HT1080 (cell line): ENCODE measurements at regions not wholly inside any gene's neighbourhood (a gene's known extent, or its start where the extent isn't known, plus 50 kb on each side); places are given as distances from the start of the nearest gene placed in this dataset. TPM values are rescaled to one million over a fixed set of nuclear protein-coding genes. Genes with fewer than 3 reads are reported as not detected.
"Not testable (repeated sequence)": the region's sequence is repeated elsewhere in the genome, so short reads cannot be mapped to it uniquely, and the experiment has no call there.

Source experiments
- DNase-seq: peaks from one replicate; pipeline ENCODE4 v3.0.0-alpha.2; 2015; ENCODE audit warnings: low read depth
- small RNA-seq: library from RNA; depleted of rRNA; stranded (forward); fragments of <200 nt; gene quantifications from one replicate; pipeline ENCODE3, GENCODE V24; 2014

- DNase-seq: not testable (repeated sequence)
Observed at GRCh38 chr10:46796351-46796750, 114.9 kb upstream of the PTPN20 start.

- not testable (repeated sequence) for DNase-seq
Observed at GRCh38 chr10:46802010-46802409, 109.2 kb upstream of the PTPN20 start.

- DNase-seq: not testable (repeated sequence)
Observed at GRCh38 chr10:46803082-46803481, 108.1 kb upstream of the PTPN20 start.

GRCh38 chr10:46810222-46810621, 101.0 kb upstream of the PTPN20 start:
- not testable (repeated sequence) for DNase-seq

GRCh38 chr10:46816126-46816525, 95.1 kb upstream of the PTPN20 start:
- not testable (repeated sequence) for DNase-seq

GRCh38 chr10:46840393-46841050, 70.7 kb upstream of the PTPN20 start:
- not testable (repeated sequence) for DNase-seq

- DNase-seq: not testable (repeated sequence)
Observed at GRCh38 chr10:46841051-46841593, 70.1 kb upstream of the PTPN20 start.

- not testable (repeated sequence) for DNase-seq
Observed at GRCh38 chr10:46845194-46845593, 66.0 kb upstream of the PTPN20 start.

GRCh38 chr10:46845640-46846039, 65.6 kb upstream of the PTPN20 start:
- not testable (repeated sequence) for DNase-seq

GRCh38 chr10:46860753-46861152, 50.5 kb upstream of the PTPN20 start:
- DNase-seq: not testable (repeated sequence)

Small RNA genes in the stretch of these regions (small RNA-seq; reads per million reads assigned to genes)
- gene RNA5SP311: not detected
